ENCODE measurements at regions not wholly inside any gene's neighbourhood (a gene's known extent, or its start where the extent isn't known, plus 50 kb on each side); places are given as distances from the start of the nearest gene placed in this dataset.
A peak's percentile ranks its signal among the peaks of the same experiment; 100 is the strongest.

DNA sequence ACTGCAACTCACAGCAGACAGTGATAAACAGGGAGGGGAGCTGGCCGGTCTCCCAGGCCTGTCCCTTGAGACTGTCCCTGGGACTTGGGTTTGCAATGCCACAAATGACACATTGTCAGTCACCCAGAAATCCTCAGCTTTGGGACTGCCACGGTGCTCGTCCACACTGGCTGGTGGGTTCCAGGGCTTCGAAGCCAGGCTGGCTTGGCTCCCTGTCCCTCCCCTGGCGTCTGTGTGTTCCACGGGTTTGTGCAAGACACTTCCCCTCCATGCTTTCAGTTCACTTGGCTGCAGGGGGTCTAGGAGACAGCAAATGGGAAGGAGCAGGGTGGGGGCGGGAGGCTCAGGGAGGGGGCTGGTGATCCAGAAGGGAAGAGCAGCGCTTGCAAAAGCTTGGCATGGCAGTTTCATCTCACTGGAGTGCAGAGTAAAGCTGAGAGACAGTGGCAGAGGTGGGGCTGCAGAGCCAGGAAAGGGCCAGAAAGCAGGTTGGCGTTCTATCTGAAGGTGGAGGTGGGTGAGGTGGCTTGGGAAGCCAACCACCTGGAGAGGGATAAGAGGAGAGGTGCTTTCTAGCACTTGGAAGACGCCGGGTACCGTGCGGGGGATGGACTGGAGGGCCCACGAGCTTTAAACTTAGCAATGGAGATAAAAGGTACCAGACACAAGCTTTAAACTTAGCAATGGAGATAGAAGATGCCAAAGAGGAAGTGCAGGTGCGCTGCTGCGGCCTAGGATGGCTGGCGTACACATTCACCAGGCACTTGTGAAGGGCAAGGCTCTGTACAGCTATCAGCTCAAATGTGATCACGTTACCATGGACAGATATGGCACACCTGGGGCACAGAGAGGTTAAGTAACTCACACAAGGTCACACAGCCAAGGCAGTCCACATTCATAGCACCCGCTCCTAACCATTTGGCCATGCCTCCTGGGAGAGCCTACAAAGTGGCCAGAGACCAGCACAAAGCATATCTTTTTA is 86.4 kb upstream of the SHISAL1 start:
- Histone ChIP-seq H3K36me3 (no peaks in the 10 kb centered on the region), H3K4me1 (no peaks in the 10 kb centered on the region), H3K9me3 (no peaks in the 10 kb centered on the region), H3K27ac (no peak overlapping the region), H3K4me3 (no peak overlapping the region), H3K27me3 (no peaks in the 10 kb centered on the region)
- TF ChIP-seq, protein P1, sequence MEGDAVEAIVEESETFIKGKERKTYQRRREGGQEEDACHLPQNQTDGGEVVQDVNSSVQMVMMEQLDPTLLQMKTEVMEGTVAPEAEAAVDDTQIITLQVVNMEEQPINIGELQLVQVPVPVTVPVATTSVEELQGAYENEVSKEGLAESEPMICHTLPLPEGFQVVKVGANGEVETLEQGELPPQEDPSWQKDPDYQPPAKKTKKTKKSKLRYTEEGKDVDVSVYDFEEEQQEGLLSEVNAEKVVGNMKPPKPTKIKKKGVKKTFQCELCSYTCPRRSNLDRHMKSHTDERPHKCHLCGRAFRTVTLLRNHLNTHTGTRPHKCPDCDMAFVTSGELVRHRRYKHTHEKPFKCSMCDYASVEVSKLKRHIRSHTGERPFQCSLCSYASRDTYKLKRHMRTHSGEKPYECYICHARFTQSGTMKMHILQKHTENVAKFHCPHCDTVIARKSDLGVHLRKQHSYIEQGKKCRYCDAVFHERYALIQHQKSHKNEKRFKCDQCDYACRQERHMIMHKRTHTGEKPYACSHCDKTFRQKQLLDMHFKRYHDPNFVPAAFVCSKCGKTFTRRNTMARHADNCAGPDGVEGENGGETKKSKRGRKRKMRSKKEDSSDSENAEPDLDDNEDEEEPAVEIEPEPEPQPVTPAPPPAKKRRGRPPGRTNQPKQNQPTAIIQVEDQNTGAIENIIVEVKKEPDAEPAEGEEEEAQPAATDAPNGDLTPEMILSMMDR (IDR thresholded peaks at IDR 0.05) = no peak
- TF ChIP-seq POLR2A (IDR thresholded peaks at IDR 0.05) = no peak
- DNase-seq = peak; percentile 4 to 5
- intact Hi-C loops (cut with DNase I; ENCODE audit: low total_unique reads) = no loop called here

DNA sequence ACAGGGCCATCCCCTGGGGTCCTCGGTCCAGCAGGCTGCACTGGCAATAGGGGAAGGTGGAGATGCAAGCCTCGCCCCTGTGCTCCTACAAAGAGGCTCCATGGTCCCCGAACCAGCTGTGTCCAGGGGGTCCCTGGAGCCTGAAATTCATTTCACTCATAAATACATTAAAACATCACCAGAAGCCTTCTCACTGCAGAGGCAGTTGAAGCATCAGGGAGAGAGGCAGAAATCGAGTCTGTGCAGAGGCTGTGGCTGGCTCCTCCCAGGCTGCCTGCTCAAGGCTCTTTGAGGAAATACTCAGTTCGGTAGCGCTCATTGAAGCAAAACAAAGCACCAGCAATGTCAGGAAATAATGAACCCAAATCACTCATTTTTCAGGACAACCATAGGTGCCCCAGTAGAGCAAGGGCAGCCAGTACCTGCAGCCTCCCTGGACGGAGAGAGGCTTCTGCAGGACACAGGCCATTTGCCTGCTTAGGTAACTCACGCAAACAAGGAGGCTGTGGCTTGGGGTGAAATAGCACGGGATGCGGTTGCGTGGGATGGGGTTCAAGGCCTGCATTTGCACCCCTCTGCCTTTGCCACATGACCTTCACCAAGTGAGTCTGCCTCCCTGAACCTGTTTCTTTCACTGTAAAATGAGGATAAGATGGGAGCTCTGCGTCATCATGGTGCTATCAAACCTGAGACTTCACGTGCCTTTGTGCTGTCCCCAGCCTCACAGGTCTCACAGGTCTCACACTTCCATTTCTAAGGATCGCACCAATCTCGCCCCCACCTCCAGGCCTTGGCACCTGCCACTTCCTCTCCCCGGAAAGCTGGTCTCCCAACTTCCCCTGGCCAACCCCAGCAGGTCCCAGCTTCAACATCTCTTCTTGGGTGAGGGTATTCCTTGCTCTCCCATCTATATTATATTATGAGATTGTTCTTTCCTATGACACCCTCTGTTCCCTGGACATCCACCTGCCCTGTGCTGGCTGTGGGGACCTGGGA is 84.3 kb upstream of the SHISAL1 start:
- Histone ChIP-seq H3K36me3 (no peaks in the 10 kb centered on the region), H3K9me3 (no peaks in the 10 kb centered on the region), H3K27ac (no peak overlapping the region), H3K27me3 (no peaks in the 10 kb centered on the region), H3K4me3 (no peak overlapping the region), H3K4me1 (no peaks in the 10 kb centered on the region)
- DNase-seq = peak; percentile 4 to 8
- TF ChIP-seq POLR2A (IDR thresholded peaks at IDR 0.05) = no peak
- TF ChIP-seq, protein P1 (IDR thresholded peaks at IDR 0.05) = no peak
- intact Hi-C loops (cut with DNase I; ENCODE audit: low total_unique reads) = no loop called here

DNA sequence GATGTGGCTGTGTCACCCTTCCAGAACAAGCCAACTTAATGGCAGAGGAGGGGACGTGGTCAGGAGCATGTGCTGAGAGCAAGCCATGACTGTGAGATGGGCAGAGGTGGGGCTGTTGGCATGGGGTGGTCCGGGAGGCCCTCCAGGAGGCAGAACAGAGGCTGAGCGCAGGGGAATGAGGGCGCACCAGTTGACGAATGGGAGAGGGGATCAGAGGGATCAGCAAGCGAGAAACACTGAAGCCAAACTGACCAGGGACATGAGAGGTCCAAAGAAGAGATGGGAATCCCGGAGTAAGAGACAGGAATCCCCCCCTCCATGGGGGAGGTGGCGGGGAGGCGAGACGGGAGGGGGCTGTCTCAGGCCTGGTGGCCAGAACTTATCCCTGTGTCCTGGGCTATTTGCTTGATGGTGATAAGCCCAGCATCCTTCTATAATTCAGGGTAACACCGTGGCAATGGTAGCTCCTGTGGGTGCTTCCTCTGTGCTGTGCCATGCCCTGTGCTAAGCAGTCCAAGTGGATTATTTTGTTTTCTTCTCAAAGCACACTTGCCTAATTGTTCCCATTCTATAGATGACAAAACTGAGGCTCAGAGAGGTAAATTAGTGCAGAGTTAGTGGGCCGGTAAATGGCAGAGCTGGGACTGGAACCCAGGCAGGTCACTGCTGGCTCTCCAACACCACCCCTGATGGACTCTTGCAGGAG is 83.4 kb upstream of the SHISAL1 start:
- H3K9me3 ChIP-seq = no peaks in the 10 kb centered on the region
- intact Hi-C loops (cut with DNase I; ENCODE audit: low total_unique reads) = no loop called here

DNA sequence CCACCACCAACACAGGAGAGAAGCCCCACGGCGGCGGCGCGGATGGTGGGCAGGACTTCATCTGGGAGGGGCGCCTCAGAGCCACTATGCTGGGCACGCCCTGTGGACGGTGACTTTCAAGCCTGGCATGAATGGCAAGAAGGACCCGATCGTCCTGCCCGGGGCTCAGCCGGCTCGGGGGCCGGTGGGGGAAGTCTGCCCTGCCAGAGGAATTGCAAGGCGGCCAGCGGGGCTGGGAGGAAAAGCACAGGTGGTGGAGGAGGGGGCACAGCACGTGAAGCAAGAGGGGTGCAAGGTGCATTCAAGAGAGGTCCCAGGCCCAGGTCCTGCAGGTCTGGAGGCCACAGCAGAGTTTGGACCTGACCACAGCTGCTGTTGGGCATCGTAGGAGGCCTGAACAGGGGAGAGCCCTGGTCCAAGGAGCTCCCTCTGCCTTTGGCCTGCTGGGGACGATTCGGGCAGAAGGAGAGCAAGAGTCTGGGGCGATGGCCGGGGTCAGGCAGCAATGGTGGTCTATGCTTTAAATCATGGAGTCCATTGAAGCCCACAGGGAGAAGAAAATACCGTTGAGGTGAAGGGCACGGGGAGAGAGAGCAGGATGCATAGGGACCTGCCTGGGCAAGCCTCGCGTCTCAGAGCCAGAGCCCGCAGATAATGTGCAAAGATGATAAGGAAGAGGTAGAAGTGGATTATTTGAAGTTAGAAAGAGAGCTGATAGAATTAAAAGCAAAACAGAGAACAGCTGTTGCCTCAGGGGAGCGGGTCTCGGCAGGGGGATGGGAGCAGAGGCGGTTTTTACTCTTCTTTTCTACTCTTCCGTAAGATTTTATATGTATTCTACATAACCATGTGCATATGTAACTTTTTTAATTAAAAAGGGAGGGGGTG is 82.6 kb upstream of the SHISAL1 start:
- Histone ChIP-seq H3K9me3 (no peaks in the 10 kb centered on the region), H3K36me3 (no peaks in the 10 kb centered on the region), H3K4me3 (no peak overlapping the region), H3K27ac (no peak overlapping the region), H3K4me1 (no peaks in the 10 kb centered on the region), H3K27me3 (no peaks in the 10 kb centered on the region)
- peak; percentile 10 to 11 for DNase-seq
- intact Hi-C loops (cut with DNase I; ENCODE audit: low total_unique reads) = no loop called here
- TF ChIP-seq, protein P1 (IDR thresholded peaks at IDR 0.05) = no peak
- TF ChIP-seq POLR2A (IDR thresholded peaks at IDR 0.05) = no peak

More for the DNA sequence above, 83.4 kb upstream of the SHISAL1 start:
- H3K4me3 ChIP-seq = no peak overlapping the region
- TF ChIP-seq POLR2A (IDR thresholded peaks at IDR 0.05) = no peak
- TF ChIP-seq, protein P1 (IDR thresholded peaks at IDR 0.05) = no peak
- DNase-seq = peak; percentile 4 to 6
- H3K36me3 ChIP-seq = no peaks in the 10 kb centered on the region
- no peaks in the 10 kb centered on the region for H3K27me3 ChIP-seq
- H3K27ac ChIP-seq = no peak overlapping the region
- no peaks in the 10 kb centered on the region for H3K4me1 ChIP-seq

All from uterus (tissue), 3 donors.